Mucosa of gallbladder (tissue), 1 donor: ENCODE measurements at regions not wholly inside any gene's neighbourhood (a gene's known extent, or its start where the extent isn't known, plus 50 kb on each side); places are given as distances from the start of the nearest gene placed in this dataset.

Experiments
- DNase-seq: peaks from one replicate; pipeline ENCODE4 v3.0.0-alpha.2; 2020; ENCODE audit warnings: low spot score
- donor health status: DM: no; HTN: no; CAD: no.

DNA sequence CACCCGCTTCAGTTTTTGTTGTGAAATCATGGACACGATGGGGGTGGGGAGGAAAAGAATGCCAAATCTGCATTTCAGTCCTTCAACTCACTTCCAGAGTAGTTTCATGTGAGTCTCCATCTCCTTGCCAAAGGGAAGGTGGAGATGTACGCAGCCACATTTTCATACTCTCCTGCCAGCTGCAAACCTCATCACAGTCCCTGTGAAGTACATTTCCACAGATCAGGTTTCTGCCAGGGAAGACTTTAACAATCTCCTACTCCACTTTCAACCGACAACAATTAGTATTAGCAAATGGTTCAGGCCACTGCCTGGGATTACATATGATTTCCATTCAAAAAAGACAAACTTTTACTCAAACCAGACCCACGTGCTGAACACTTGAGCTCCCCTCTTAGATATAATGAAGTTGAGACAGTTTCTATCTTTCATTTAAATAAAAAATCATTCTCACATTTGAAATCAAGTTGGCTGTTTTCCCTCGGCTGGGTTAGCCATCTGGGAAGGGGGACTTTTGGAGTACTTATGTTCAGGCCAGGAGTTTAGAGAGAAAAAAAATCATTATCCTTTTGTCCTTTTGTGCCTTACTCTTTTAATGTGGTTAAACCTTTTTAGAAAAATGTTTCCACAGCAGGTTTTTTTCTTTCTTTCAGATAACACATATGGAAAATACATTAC, 51.0 kb upstream of the CEP162 start:
- DNase-seq, result no peak
